T-helper 1 cell treated with Interleukin-12 subunit alpha and Interleukin-12 subunit beta and Interleukin-4 antibody, amounts not matched to agents 30 ng/mL and 1 ng/mL, for 36 hours (primary cell): ENCODE measurements at regions not wholly inside any gene's neighbourhood (a gene's known extent, or its start where the extent isn't known, plus 50 kb on each side); places are given as distances from the start of the nearest gene placed in this dataset.
"Not testable (repeated sequence)": the region's sequence is repeated elsewhere in the genome, so short reads cannot be mapped to it uniquely, and the experiment has no call there.

Experiments used
- intact Hi-C: fragments of 100-400 bp; cut with micrococcal nuclease; formaldehyde crosslinking; loops from one replicate; pipeline ENCODE4 v1.15.1; 2024

DNA sequence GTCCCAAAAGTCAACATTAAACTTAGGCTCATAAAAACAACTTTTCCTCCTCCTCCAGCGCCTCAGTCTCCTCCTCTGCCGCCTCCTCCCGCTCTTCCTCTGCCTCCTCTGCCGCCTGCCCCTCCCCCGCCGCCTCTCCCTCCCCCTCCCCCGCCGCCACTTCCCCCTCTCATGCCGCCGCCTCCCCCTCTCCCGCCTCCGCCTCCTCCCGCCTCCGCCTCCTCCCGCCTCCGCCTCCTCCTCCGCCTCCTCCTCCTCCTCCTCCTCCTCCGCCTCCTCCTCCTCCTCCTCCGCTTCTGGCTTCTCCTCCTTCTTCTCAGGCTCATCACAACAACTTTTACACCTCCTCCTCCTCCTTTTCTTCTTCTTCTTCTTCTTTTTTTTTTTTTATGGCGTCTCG is 599.9 kb downstream of the TMEM182 start:
- intact Hi-C loops, result no loop called here

DNA sequence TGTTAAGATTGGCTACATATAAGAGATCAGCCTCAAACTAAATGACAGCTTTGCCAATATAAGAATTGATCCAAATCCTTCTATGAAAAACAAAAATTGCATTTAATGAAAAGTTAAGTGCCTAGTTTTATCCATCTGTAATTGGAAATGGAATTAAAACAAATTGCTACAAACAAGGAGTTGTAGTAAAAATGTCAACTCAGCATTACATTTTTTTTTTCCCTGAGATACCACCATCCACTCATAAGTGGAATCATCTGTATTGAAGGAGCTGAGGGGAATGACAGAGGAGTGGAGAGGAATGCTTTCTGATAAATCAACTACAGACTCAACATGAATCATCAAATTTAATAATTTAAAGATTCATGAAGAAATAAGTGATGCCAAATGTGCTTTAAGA is 601.8 kb downstream of the TMEM182 start:
- intact Hi-C loops, result no loop called here

DNA sequence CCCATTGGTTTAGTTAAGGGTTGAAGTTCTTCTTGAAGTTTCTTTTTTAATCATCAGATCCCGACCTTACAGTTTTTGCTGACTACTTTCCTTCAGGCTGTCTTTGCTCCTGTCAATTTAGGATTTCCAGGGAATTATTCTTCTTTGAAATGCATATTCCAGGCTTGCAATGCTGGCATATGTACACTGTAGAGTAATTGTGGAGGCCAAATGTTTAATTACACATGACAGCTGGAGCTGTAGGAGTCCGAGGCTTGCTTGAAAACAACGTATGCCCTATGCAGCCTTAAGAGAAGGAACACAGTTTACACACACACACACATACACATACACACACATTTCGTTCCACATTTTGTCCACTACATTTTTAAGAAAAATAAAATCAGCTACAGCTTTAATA is 602.3 kb downstream of the TMEM182 start:
- intact Hi-C loops, result no loop called here

DNA sequence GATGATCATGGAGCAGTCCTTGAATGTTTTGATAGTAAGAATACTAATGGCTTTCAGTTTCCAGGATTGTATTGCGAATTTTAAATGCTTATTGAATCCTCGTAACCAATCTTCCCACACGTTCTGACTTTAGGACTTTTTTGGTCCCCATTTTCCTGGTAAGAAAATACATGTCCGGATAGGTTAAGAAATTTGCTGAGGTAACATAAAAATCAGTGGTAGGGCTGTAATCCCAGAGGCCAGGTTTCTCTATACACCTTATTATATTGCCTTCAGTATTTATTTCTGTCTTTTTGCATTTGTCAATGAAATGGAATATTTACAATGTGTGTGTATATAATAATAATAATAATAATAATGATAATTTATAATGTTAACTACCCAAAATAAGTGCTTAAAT is 603.2 kb downstream of the TMEM182 start:
- intact Hi-C loops, result no loop called here

DNA sequence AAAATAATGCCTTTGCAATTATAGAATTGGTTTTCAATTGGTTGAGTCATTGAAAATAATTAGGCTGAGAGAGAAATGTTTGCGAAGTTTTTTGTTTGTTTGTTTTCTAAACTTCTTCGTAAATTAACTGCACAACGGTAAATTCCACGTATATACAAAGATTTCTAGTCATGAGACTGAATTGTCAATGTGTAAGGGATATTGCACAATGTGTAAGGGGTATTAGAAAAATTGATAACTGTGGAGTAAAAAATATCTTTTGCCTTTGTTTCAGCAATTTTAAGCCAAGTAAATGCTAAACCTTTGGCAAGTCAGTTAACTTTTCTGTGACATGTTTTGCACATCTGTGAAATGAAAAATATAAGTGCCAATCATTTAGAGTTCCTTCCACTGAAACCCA is 606.0 kb downstream of the TMEM182 start:
- intact Hi-C loops, result no loop called here

DNA sequence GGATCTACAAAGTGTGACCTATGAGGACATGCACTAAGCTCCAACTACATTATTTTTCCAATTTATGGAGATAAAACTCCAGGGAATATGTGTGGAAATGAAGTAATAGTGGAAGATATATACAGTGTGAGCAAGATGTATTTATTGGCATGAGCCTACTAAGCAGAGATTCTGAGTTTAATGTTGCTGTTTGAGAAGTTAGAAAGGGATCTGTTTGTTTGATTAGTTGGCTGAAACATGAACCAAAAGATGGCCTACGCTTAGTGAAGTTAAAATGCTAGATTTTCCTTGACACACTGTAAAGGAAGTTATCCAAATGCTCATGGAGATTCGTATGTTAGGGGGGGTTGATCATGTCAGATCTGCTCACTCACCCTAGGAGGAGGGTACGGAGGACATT is 621.7 kb downstream of the TMEM182 start:
- intact Hi-C loops, result no loop called here

DNA sequence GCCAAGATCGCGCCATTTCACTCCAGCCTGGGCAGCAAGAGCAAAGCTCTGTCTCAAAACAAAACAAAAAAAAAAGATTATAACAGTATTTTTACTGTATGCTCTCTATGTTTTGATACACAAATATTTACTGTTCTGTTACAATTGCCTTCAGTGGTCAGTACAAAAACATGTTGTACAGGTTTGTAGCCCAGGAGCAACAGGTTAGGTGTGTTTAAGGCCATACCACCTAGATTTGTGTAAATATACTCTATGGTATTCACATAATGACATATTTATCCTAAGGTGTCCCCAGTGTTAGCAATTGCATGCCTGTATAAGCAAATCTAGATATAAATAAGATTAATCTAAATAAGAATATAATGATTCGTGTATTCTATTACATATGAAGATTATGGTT is 625.0 kb downstream of the TMEM182 start:
- intact Hi-C loops, result no loop called here

DNA sequence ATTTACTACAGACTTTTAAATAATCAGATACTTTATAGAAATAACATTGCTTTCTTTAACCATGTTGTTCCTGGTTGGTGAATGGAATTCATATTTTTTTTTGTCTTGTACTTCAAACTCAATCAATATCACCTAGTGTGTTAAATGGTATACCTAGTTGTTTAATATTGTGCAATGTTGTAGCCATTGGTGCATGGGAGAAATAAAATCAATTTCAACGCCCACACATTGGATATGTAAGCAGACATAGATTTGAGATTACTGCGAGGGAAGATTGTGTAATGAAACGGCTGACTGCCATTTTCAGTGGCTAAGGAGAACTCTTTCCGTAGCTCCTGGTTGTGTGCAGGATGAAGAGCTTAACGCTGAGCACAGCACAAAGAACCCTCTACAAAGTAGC is 626.1 kb downstream of the TMEM182 start:
- intact Hi-C loops, result no loop called here

DNA sequence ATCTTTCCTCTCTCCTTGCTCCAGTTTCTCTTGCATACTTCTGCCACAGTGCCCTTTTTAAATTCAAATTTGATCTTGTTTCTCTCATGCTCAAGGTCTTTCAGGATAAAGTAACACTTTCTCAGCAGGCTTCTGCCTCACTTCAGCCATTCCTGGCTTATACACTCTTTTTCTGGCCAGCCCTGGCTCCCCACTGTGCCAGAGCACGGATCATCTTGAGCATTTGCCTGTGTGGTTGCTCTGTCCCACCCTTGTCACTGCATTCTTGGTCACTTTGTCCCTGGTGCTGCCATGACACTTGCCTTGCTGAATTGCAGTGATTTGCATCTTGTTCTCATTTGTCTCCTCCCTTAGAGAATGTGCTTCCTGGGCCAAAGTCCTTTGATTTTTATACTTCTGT is 634.3 kb downstream of the TMEM182 start:
- intact Hi-C loops, result no loop called here

DNA sequence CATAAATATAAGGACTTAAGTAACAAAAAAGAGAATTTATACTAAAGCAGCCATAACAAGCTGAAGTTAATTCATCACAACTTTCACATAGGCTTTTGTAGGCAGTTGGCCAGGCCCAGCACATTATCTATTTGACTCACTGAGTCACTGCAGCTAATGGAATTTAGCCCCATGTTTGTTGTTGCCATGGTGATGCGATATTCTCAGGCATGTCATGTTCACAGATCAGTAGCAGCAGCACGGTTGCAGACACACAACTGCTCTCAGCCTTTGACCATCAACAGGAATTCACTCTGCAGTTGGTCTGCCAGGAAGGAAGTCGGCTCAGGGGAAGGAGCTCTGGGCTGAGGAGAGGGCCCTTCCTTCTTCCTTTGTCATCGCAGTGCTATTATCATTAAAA is 639.8 kb downstream of the TMEM182 start:
- intact Hi-C loops, result no loop called here

DNA sequence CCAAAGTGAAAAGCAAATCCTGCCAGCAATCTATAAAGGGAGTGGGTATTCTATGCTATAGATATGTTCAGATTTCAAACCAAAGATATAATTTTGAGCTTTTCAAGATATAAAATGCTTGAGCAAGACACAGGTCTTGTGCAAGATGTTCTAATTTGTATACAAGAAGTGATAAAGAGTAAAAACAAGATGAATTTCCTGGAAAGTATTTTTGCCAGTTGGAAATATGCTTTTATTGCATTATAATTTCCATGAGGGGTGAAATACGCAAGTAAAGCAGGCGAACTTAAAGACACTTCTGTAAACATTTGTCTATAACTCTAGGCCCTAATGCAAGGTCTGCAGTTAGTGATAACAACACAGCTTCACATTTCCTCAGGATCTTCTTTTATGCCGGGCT is 640.5 kb downstream of the TMEM182 start:
- intact Hi-C loops, result no loop called here

DNA sequence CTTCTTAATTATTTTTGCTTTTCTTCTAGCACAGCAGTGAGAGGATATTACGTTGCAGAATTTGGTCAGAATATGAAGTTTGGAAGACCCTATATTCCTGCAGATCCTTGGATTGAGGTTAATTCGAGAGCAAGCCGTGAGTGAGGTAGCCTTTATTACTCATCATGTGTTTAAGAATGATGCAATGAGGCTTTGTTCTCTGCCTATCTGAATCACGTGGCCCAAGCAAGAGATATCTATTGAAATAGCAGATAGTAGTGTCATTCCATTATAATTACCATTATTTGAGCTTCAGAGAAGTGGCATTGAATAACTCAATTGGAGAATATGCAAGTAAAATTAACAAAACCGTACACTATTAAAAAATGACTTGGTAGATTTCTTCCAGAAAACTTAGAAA is 641.1 kb downstream of the TMEM182 start:
- intact Hi-C loops, result no loop called here

DNA sequence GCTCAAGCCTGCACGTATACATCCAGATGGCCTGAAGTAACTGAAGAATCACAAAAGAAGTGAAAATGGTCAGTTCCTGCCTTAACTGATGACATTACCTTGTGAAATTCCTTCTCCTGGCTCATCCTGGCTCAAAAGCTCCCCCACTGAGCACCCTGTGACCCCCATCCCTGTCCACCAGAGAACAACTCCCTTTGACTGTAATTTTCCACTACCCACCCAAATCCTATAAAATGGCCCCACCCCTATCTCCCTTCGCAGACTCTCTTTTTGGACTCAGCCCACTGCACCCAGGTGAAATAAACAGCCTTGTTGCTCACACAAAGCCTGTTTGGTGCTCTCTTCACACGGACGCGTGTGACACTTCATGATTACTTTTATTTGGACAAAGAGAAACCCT is 641.6 kb downstream of the TMEM182 start:
- intact Hi-C loops, result not testable (repeated sequence)

DNA sequence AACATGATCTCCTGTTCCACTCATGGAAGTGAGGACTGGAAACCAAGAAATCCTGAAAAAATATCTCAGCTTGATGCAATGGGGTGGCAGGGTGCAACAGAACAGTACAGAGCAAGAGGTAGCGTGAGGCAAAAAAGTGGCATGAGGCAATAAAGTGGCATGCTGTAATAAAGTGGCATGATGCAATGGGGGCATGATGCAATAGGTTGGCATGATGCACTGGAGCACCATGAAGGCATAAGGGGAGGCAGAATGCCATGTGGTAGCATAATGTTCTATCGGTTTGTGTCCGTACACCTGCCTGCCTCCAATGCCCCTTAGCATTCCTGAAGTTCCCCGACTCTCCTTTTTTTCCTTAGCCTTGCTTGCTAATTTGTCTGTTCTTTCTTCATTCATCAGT is 648.4 kb downstream of the TMEM182 start:
- intact Hi-C loops, result no loop called here

DNA sequence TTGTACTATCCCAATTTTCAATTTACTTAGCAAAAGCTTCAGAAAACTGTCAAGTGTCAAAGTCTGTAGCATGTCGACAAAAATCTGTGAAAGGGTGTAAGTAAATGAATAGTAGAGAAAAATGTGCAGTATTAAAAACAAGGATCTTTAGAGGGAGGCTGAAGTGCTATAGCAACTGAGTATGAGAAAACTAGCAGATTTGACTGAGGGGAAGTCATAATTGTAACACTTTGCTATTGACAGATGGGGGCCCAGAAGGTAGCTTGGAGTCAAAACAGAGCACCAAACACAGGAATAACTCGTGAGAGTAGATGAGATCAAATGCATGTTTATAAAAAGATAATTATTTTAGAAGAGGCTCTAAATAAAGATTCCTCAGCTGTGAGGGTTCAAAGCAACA is 657.7 kb downstream of the TMEM182 start:
- intact Hi-C loops, result no loop called here

DNA sequence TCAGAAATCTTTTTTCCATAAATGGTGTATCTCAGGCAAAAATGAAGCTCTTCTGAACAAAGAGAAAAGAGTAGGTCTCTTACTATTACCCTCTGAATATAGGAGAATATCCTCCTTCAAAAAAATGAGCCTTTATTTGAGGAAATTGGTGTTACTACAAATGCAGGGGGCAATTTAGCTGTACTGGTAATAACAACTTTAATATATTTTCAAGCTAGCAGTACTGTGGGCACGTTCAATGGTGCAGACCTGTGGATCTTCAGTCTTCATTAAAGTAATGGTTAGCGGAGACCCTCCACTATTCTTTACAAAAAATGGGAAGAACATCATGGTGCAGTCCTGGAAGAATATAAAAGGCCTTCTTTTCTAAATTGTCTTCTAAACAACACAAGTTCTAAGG is 661.3 kb downstream of the TMEM182 start:
- intact Hi-C loops, result loop anchor here (10.0 kb wide), 1 partner anchor 1972 kb away; the partner anchor contains the start of gene FHL2

DNA sequence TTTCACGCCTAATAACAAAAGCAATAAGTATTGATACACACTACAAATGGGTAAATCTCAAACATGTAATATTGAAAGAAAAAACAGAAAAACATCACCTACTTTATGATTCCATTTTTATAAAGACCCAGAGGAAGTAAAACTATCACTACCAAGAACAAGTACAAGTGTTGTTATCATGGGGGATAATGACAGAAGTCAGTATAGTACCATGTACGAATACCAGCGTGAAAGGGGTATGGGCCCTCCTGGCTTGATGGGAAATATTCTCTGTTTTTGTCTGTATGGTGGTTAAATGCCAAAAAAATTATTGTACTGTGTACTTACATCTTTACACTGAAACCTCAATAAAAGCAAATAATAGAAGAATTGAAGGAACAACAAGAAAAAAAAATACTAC is 665.7 kb downstream of the TMEM182 start:
- intact Hi-C loops, result loop anchor here (10.0 kb wide), 1 partner anchor 1967 kb away; the partner anchor contains the start of gene FHL2

DNA sequence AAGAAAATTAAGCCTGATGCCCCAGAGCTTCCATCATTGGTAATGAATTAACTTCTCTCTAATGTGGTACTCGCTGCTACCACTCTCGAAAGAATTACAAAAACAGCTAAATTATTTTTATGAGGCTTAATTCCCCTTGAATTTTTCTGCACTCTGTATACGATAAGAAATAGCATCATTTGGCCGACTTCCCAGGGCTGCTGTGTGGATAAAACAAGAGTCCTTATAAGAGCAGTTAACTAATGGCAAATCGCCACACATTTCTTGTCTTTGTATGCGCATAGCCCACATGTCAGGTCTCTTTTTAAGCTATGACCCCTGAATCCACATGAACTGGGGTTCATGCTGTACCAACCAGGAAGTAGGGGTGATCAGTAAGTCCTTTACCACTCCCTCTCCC is 668.4 kb downstream of the TMEM182 start:
- intact Hi-C loops, result no loop called here

DNA sequence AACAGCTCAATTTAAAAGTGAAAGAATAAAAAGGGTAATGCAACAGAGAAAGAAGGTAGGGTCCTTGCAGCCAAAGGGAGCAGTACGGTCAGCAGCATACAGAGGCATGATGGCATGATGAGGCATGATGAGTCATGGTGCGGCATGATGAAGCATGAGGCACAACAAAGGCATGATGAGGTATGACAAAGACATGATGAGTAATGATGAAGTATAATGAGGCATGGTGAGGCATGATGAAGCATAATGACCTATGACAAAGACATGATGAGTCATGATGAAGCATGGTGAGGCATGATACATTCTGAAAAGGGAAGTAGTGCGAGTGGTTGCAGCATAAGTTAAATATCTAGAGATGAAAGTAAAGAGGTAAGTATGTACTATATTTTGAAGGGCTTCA is 673.2 kb downstream of the TMEM182 start:
- intact Hi-C loops, result no loop called here

DNA sequence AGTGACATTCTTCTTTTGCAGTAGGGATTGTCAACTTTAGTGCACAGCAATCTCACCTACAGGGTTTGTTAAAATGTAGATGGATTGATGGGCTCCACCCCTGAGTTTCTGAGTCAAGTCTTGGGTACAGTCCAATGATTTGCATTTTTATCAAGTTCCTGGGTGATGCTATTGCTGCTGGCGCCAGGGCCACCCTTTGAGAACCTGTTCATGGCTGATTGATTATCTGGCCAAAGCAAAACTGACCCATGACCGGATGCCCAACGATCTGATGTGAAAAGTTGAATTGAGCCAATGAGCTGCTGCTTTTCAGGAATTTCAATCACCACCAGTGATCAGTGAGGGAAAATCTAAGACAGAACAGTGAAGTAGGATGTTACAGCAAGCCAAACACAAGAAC is 675.3 kb downstream of the TMEM182 start:
- intact Hi-C loops, result no loop called here

DNA sequence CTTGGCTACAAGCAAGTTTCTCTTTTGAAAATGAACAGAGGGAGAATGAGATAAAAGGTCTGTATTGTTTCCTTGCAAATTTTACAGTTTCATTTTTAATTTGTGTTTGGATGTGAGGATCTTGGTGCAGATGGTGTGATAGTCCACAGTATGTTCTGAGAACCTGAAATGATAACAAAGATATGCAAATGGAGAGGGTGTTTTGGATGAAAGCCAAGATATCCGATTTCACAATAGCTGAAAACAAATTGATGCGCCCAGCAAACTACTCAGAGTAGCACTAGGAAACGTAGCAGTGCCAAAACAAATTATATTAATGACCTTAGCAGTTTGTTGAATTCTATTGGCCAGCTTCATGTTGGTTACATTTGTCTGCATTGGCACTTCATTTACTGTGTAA is 683.5 kb downstream of the TMEM182 start:
- intact Hi-C loops, result no loop called here

DNA sequence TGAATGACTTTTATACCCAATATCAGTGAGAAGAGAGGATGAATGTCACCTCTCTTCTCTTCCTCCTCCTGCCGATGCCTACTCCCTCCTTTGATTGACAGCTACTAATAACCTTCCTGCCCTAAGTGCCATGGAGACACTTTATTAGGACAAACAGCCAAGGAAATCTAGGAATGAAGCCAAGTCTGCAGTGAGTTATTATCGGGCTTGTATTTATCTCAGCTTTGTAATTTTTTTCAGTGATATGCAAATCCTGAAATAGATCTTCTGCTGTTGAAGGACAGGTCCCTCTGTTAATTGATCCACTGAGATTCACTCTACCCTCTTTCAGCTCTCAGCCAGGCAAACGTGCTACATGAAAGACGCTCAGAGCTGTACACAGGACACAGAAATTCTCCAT is 686.7 kb downstream of the TMEM182 start:
- intact Hi-C loops, result no loop called here

DNA sequence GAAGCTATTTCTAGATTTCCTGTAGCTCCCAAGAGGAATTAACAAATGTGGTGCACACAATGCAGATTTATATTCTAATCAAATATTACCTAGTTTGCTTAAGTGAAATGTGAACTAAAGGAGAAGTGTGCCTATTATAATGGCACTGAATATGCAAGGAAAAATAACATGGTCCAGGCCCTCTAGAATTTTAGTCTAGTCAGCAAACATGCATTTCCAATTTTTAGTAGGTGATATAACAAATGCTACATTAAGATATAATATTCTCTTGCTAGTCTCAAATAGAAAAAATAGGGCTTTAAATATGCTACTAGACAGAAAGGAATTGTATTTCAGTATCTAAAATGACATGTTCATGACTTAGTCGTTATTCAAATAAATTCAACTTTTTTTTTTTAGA is 689.5 kb downstream of the TMEM182 start:
- intact Hi-C loops, result no loop called here

DNA sequence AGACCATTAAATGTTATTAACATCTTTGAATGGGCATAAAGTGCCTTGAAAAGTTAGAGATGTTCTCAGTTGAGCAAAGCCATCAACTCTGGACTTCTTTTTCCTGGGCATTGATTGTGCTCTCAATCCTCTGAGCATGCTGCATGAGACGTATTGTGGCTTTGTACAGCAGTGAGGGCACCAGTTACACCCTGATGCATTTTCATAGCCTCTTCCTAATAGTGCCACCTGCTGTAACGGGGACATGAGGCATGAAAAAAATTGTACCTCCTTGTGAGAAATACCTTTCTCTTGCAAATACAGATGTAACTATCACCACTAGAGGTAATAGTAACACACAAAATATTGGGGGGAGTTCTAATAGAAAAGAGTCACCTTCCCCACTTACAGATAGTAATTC is 697.5 kb downstream of the TMEM182 start:
- intact Hi-C loops, result no loop called here
